ENCODE measurements at regions not wholly inside any gene's neighbourhood (a gene's known extent, or its start where the extent isn't known, plus 50 kb on each side); places are given as distances from the start of the nearest gene placed in this dataset.

DNA sequence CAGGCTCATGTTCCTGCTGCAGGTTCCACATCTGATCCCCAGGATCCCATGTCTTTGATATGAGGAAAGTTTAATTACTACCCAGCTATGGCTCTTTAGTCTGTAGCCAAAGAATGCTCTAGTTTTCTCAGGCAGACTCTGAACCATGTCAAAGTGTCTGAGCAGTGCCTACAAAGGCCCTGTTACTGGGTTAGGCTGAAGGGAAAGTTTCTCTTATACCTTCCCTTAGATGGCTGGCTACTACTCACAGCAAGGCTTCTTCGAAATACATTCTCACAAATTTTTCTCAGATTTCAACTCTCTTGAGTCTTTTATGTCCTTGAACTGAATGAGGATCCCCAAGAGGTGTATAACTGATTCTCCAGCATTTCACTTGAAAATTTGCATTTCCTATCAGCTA lies 102.4 kb downstream of the NR1D2 start:
- H2AK5ac ChIP-seq (ENCODE audit: low read depth, low read length): no peak overlapping the region
- H3K4ac ChIP-seq (ENCODE audit: low read length): no peak overlapping the region
- no peaks in the 10 kb centered on the region for H3K4me1 ChIP-seq (ENCODE audit: control insufficient read depth in 2 of 2, insufficient read depth in 1 of 2, low read depth in 1 of 2, low read length in 2 of 2)
- no peaks in the 10 kb centered on the region for H3K79me1 ChIP-seq (ENCODE audit: low read depth, low read length)
- no peak overlapping the region for H3K4me2 ChIP-seq (ENCODE audit: insufficient read depth, low read length, poor library complexity, severe bottlenecking)
- H2BK12ac ChIP-seq (ENCODE audit: low read length): no peak overlapping the region
- H4K91ac ChIP-seq (ENCODE audit: low read depth, low read length, poor library complexity): no peak overlapping the region
- H3K27me3 ChIP-seq (ENCODE audit: control insufficient read depth in 3 of 3, insufficient read depth in 3 of 3, low read depth in 1 of 3, low read length in 3 of 3): no peaks in the 10 kb centered on the region
- no peaks in the 10 kb centered on the region for H3K9me3 ChIP-seq (replicated peaks in 1 of 2; ENCODE audit: control insufficient read depth in 2 of 2, insufficient read depth in 1 of 2, low read depth in 1 of 2, low read length in 2 of 2)
- no CpG with 5 or more reads among the region's 1 CpG for WGBS, 2 donors (ENCODE audit: extremely low coverage in 2 of 2, insufficient read length in 2 of 2, insufficient replicate concordance in 1 of 2)
- no peak overlapping the region for H3K23ac ChIP-seq (ENCODE audit: low read depth, low read length, poor library complexity)
- H3K18ac ChIP-seq (ENCODE audit: low read length): no peak overlapping the region
- DNase-seq (ENCODE audit: low spot score): no peak
- H3K4me3 ChIP-seq (ENCODE audit: low read length in 2 of 2): no peak overlapping the region
- H3K27ac ChIP-seq (replicated peaks; ENCODE audit: low read length): no peak overlapping the region
- no peak overlapping the region for H2BK120ac ChIP-seq (ENCODE audit: low read depth, low read length)
- H4K8ac ChIP-seq (ENCODE audit: low read depth, low read length): no peak overlapping the region
- H2BK15ac ChIP-seq (ENCODE audit: low read length): no peak overlapping the region
- H3K36me3 ChIP-seq (replicated peaks in 1 of 2; ENCODE audit: control insufficient read depth in 2 of 2, insufficient read depth in 2 of 2, low read length in 2 of 2): no peaks in the 10 kb centered on the region
- no peak overlapping the region for H3K14ac ChIP-seq (ENCODE audit: low read length)
- no peak overlapping the region for H2AFZ ChIP-seq (ENCODE audit: low read length)
- H3K9ac ChIP-seq (ENCODE audit: low read depth, low read length, poor library complexity): no peak overlapping the region
- H2BK5ac ChIP-seq (ENCODE audit: low read length): no peak overlapping the region

- Histone ChIP-seq H2AFZ (ENCODE audit: low read length) (no peak overlapping the region), H2BK12ac (ENCODE audit: low read length) (no peak overlapping the region), H3K14ac (ENCODE audit: low read length) (no peak overlapping the region), H3K4me1 (ENCODE audit: control insufficient read depth in 2 of 2, insufficient read depth in 1 of 2, low read depth in 1 of 2, low read length in 2 of 2) (no peaks in the 10 kb centered on the region), H3K36me3 (replicated peaks in 1 of 2; ENCODE audit: control insufficient read depth in 2 of 2, insufficient read depth in 2 of 2, low read length in 2 of 2) (no peaks in the 10 kb centered on the region), H3K9ac (ENCODE audit: low read depth, low read length, poor library complexity) (no peak overlapping the region), H3K9me3 (replicated peaks in 1 of 2; ENCODE audit: control insufficient read depth in 2 of 2, insufficient read depth in 1 of 2, low read depth in 1 of 2, low read length in 2 of 2) (no peaks in the 10 kb centered on the region), H4K91ac (ENCODE audit: low read depth, low read length, poor library complexity) (no peak overlapping the region), H3K18ac (ENCODE audit: low read length) (no peak overlapping the region), H3K79me1 (ENCODE audit: low read depth, low read length) (no peaks in the 10 kb centered on the region), H4K8ac (ENCODE audit: low read depth, low read length) (no peak overlapping the region), H2AK5ac (ENCODE audit: low read depth, low read length) (no peak overlapping the region), H3K27me3 (ENCODE audit: control insufficient read depth in 3 of 3, insufficient read depth in 3 of 3, low read depth in 1 of 3, low read length in 3 of 3) (no peaks in the 10 kb centered on the region), H3K4me3 (ENCODE audit: low read length in 2 of 2) (no peak overlapping the region), H2BK5ac (ENCODE audit: low read length) (no peak overlapping the region), H3K27ac (replicated peaks; ENCODE audit: low read length) (no peak overlapping the region), H2BK120ac (ENCODE audit: low read depth, low read length) (no peak overlapping the region), H2BK15ac (ENCODE audit: low read length) (no peak overlapping the region), H3K23ac (ENCODE audit: low read depth, low read length, poor library complexity) (no peak overlapping the region), H3K4me2 (ENCODE audit: insufficient read depth, low read length, poor library complexity, severe bottlenecking) (no peak overlapping the region), H3K4ac (ENCODE audit: low read length) (no peak overlapping the region)
- no peak for DNase-seq (ENCODE audit: low spot score)
- no CpG with 5 or more reads among the region's 1 CpG for WGBS, 2 donors (ENCODE audit: extremely low coverage in 2 of 2, insufficient read length in 2 of 2, insufficient replicate concordance in 1 of 2)
Observed at GRCh38 chr3:24048843-24049242, 103.8 kb downstream of the NR1D2 start.

DNA sequence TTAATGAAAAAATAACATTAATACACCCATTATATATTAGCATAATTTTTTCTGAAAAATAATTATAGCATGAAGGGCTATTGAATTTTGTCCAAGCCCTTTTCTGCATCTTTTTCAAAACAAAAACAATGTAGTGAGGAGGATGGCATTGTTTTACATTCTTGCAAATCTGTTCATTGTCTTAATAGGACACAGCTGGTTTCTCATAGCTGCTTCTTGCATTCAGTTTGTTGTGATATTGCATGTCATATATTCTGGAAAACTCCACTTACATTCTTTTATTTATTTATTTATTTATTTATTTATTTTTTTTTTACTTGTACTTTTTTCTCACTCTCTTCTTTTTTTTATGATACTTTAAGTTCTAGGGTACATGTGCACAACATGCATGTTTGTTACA lies 107.4 kb downstream of the NR1D2 start:
- Histone ChIP-seq H3K36me3 (replicated peaks in 1 of 2; ENCODE audit: control insufficient read depth in 2 of 2, insufficient read depth in 2 of 2, low read length in 2 of 2) (no peaks in the 10 kb centered on the region), H3K23ac (ENCODE audit: low read depth, low read length, poor library complexity) (no peak overlapping the region), H4K91ac (ENCODE audit: low read depth, low read length, poor library complexity) (no peak overlapping the region), H2AFZ (ENCODE audit: low read length) (no peak overlapping the region), H2BK12ac (ENCODE audit: low read length) (no peak overlapping the region), H3K4ac (ENCODE audit: low read length) (no peak overlapping the region), H3K27ac (replicated peaks; ENCODE audit: low read length) (no peak overlapping the region), H2AK5ac (ENCODE audit: low read depth, low read length) (no peak overlapping the region), H2BK120ac (ENCODE audit: low read depth, low read length) (no peak overlapping the region), H3K79me1 (ENCODE audit: low read depth, low read length) (no peaks in the 10 kb centered on the region), H3K14ac (ENCODE audit: low read length) (no peak overlapping the region), H3K27me3 (ENCODE audit: control insufficient read depth in 3 of 3, insufficient read depth in 3 of 3, low read depth in 1 of 3, low read length in 3 of 3) (no peaks in the 10 kb centered on the region), H3K4me1 (ENCODE audit: control insufficient read depth in 2 of 2, insufficient read depth in 1 of 2, low read depth in 1 of 2, low read length in 2 of 2) (no peaks in the 10 kb centered on the region), H4K8ac (ENCODE audit: low read depth, low read length) (no peak overlapping the region), H3K9me3 (replicated peaks in 1 of 2; ENCODE audit: control insufficient read depth in 2 of 2, insufficient read depth in 1 of 2, low read depth in 1 of 2, low read length in 2 of 2) (no peaks in the 10 kb centered on the region), H3K4me3 (ENCODE audit: low read length in 2 of 2) (no peak overlapping the region), H2BK5ac (ENCODE audit: low read length) (no peak overlapping the region), H3K18ac (ENCODE audit: low read length) (no peak overlapping the region), H2BK15ac (ENCODE audit: low read length) (no peak overlapping the region), H3K4me2 (ENCODE audit: insufficient read depth, low read length, poor library complexity, severe bottlenecking) (no peak overlapping the region), H3K9ac (ENCODE audit: low read depth, low read length, poor library complexity) (no peak overlapping the region)
- DNase-seq (ENCODE audit: low spot score): no peak

DNA sequence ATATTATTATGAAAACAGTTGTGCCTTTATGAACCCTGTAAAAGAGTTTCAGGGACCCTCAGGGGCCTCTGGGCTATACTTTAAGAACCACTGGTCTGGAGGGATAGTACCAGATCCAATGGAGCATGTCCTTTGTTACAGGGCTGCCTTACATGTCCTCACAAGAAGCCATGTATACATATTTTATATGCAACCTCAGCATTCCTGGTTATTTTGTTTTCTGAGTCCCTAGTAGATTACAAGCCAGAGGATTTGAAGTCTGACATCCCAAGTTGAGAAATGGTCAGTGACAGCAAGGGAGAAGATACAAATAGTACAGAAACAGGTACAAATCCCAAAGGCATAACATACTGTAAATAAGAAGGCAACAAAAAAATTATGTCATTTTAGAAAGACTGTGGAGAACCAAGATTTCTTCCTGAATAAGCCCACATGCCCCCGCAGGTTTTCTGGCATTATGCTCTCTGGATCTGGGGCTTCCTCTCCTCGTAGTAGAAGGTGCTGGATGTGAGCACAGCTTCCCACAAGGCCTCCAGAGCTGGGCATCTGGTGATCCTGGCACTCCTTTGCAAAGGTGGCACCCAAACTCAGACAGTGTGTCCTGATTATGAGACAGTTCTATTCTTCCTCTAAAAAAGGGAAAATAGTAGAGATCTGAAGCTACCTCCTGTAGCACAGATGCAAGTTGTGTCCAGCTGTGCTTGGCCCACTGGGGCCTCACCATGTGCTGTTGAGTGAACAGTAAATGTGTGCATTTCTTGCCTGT lies 114.0 kb downstream of the NR1D2 start:
- Histone ChIP-seq H2AFZ (ENCODE audit: low read length) (no peak overlapping the region), H3K4ac (ENCODE audit: low read length) (no peak overlapping the region), H3K27ac (replicated peaks; ENCODE audit: low read length) (no peak overlapping the region), H2BK5ac (ENCODE audit: low read length) (no peak overlapping the region), H2BK120ac (ENCODE audit: low read depth, low read length) (no peak overlapping the region), H3K18ac (ENCODE audit: low read length) (no peak overlapping the region), H3K23ac (ENCODE audit: low read depth, low read length, poor library complexity) (no peak overlapping the region), H3K4me3 (ENCODE audit: low read length in 2 of 2) (no peak overlapping the region), H3K9ac (ENCODE audit: low read depth, low read length, poor library complexity) (no peak overlapping the region), H3K27me3 (ENCODE audit: control insufficient read depth in 3 of 3, insufficient read depth in 3 of 3, low read depth in 1 of 3, low read length in 3 of 3) (no peaks in the 10 kb centered on the region), H2BK12ac (ENCODE audit: low read length) (no peak overlapping the region), H4K8ac (ENCODE audit: low read depth, low read length) (no peak overlapping the region), H3K14ac (ENCODE audit: low read length) (no peak overlapping the region), H2AK5ac (ENCODE audit: low read depth, low read length) (no peak overlapping the region), H3K36me3 (replicated peaks in 1 of 2; ENCODE audit: control insufficient read depth in 2 of 2, insufficient read depth in 2 of 2, low read length in 2 of 2) (no peaks in the 10 kb centered on the region), H3K79me1 (ENCODE audit: low read depth, low read length) (no peaks in the 10 kb centered on the region), H4K91ac (ENCODE audit: low read depth, low read length, poor library complexity) (no peak overlapping the region), H2BK15ac (ENCODE audit: low read length) (no peak overlapping the region), H3K4me2 (ENCODE audit: insufficient read depth, low read length, poor library complexity, severe bottlenecking) (no peak overlapping the region), H3K4me1 (ENCODE audit: control insufficient read depth in 2 of 2, insufficient read depth in 1 of 2, low read depth in 1 of 2, low read length in 2 of 2) (no peaks in the 10 kb centered on the region), H3K9me3 (replicated peaks in 1 of 2; ENCODE audit: control insufficient read depth in 2 of 2, insufficient read depth in 1 of 2, low read depth in 1 of 2, low read length in 2 of 2) (no peaks in the 10 kb centered on the region)
- no CpG with 5 or more reads among the region's 2 CpGs for WGBS, 2 donors (ENCODE audit: extremely low coverage in 2 of 2, insufficient read length in 2 of 2, insufficient replicate concordance in 1 of 2)
- DNase-seq (ENCODE audit: low spot score): no peak

All from neuronal stem cell (in vitro differentiated cells).